ENCODE measurements at regions not wholly inside any gene's neighbourhood (a gene's known extent, or its start where the extent isn't known, plus 50 kb on each side); places are given as distances from the start of the nearest gene placed in this dataset.

GRCh38 chr1:14194511-14194910 is 404.0 kb upstream of the KAZN start:
- no peak overlapping the region for H3K4me3 ChIP-seq (ENCODE audit: low read length)
- TF ChIP-seq CTCF (IDR thresholded peaks at IDR 0.05; ENCODE audit: insufficient read depth, low read depth, low read length, missing control alignments): no peak
- no peak for DNase-seq (ENCODE audit: low read depth)

GRCh38 chr1:14205066-14205465 is 393.4 kb upstream of the KAZN start:
- no peak overlapping the region for H3K4me3 ChIP-seq (ENCODE audit: low read length)
- TF ChIP-seq CTCF (IDR thresholded peaks at IDR 0.05; ENCODE audit: insufficient read depth, low read depth, low read length, missing control alignments): no peak
- no peak for DNase-seq (ENCODE audit: low read depth)

- TF ChIP-seq CTCF (IDR thresholded peaks at IDR 0.05; ENCODE audit: insufficient read depth, low read depth, low read length, missing control alignments): no peak
Measured at GRCh38 chr1:14215151-14215550, 383.3 kb upstream of the KAZN start.

GRCh38 chr1:14217384-14217783 is 381.1 kb upstream of the KAZN start:
- H3K4me3 ChIP-seq (ENCODE audit: low read length): no peak overlapping the region
- no peak for TF ChIP-seq CTCF (IDR thresholded peaks at IDR 0.05; ENCODE audit: insufficient read depth, low read depth, low read length, missing control alignments)
- DNase-seq (ENCODE audit: low read depth): no peak

More at GRCh38 chr1:14215151-14215550, 383.3 kb upstream of the KAZN start:
- peak; percentile 18 for DNase-seq (ENCODE audit: low read depth)
- H3K4me3 ChIP-seq (ENCODE audit: low read length): no peak overlapping the region

GRCh38 chr1:14220324-14220723 is 378.2 kb upstream of the KAZN start:
- no peak overlapping the region for H3K4me3 ChIP-seq (ENCODE audit: low read length)
- no peak for TF ChIP-seq CTCF (IDR thresholded peaks at IDR 0.05; ENCODE audit: insufficient read depth, low read depth, low read length, missing control alignments)
- DNase-seq (ENCODE audit: low read depth): no peak

- H3K4me3 ChIP-seq (ENCODE audit: low read length): no peak overlapping the region
- DNase-seq (ENCODE audit: low read depth): no peak
- TF ChIP-seq CTCF (IDR thresholded peaks at IDR 0.05; ENCODE audit: insufficient read depth, low read depth, low read length, missing control alignments): no peak
Measured at GRCh38 chr1:14220811-14221210, 377.7 kb upstream of the KAZN start.

- H3K4me3 ChIP-seq (ENCODE audit: low read length): no peak overlapping the region
- DNase-seq (ENCODE audit: low read depth): no peak
- TF ChIP-seq CTCF (IDR thresholded peaks at IDR 0.05; ENCODE audit: insufficient read depth, low read depth, low read length, missing control alignments): no peak
Measured at GRCh38 chr1:14222086-14222485, 376.4 kb upstream of the KAZN start.

Measured in epithelial cell of esophagus (primary cell).